Stomach (tissue), 4 donors: ENCODE measurements at regions not wholly inside any gene's neighbourhood (a gene's known extent, or its start where the extent isn't known, plus 50 kb on each side); places are given as distances from the start of the nearest gene placed in this dataset.

Experiments used
- EP300 ChIP-seq: sonication (generic); formaldehyde crosslinking; IDR thresholded peaks from one replicate; pipeline ENCODE4 v1.6.1; 2017; ENCODE audit warnings: antibody characterized with exemption
- POLR2A ChIP-seq, 4 donors: fragments of 450-650 bp; IDR thresholded peaks; one replicate each; pipeline ENCODE4 v1.6.1; 2016; ENCODE audit warnings: antibody characterized with exemption in 4 of 4, control low read depth in 2 of 4, mild to moderate bottlenecking in 1 of 4, moderate library complexity in 1 of 4
- POLR2AphosphoS5 ChIP-seq, 3 donors: sonication (generic); formaldehyde crosslinking; IDR thresholded peaks; one replicate each; pipeline ENCODE4 v1.6.1; 2016; ENCODE audit warnings: antibody characterized with exemption in 3 of 3
- TF ChIP-seq, protein P1 (sequence below), 7 experiments: fragments of 450-650 bp in 4 of 7; fragments of 200-600 bp in 3 of 7; sonication (generic) in 3 of 7; IDR thresholded peaks; one replicate each; pipeline ENCODE4 v1.5.1; 2016 to 2019; ENCODE audit warnings: antibody characterized with exemption in 7 of 7, control low read depth in 2 of 7, mild to moderate bottlenecking in 1 of 7

DNA sequence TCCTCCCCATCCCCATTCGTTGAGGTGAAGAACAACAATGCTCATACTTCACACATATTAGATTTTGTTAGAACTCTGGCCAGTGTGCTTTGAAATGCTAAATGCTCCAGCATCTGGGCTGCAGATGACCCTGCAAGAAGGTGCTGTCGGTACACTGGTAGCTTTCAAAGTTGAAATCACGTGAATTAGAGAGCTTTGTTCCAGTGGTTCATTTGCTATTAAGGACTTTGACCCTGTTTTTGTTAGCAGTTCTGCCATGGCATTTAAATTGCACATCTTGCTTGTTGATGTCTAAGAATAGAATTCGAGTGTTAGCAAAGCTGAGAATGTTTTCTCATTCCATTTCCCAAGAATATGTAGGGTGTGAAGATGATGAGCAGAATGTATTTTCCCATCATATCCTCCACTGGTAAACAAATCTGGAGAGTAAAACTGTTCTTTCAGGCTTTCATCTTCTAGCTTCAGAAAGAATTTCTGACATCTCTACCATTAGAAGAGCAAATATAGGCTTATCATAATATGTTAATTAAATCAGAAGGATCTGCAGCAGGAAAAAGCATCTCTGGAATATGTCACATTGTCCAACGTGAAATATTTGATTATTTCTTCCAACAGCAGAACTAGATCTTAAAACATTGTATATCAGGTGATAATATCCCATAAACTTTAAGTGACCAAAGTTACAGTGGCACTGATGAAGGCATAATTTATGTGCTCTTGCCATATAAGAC lies 98.8 kb upstream of the PDE3A start:
- TF ChIP-seq POLR2AphosphoS5 (IDR thresholded peaks at IDR 0.05) (no peak), EP300 (no peak), POLR2A (IDR thresholded peaks at IDR 0.05) (no peak)
- TF ChIP-seq, protein P1, sequence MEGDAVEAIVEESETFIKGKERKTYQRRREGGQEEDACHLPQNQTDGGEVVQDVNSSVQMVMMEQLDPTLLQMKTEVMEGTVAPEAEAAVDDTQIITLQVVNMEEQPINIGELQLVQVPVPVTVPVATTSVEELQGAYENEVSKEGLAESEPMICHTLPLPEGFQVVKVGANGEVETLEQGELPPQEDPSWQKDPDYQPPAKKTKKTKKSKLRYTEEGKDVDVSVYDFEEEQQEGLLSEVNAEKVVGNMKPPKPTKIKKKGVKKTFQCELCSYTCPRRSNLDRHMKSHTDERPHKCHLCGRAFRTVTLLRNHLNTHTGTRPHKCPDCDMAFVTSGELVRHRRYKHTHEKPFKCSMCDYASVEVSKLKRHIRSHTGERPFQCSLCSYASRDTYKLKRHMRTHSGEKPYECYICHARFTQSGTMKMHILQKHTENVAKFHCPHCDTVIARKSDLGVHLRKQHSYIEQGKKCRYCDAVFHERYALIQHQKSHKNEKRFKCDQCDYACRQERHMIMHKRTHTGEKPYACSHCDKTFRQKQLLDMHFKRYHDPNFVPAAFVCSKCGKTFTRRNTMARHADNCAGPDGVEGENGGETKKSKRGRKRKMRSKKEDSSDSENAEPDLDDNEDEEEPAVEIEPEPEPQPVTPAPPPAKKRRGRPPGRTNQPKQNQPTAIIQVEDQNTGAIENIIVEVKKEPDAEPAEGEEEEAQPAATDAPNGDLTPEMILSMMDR (IDR thresholded peaks at IDR 0.05), result no peak
